Skin epidermis (tissue), 12 donors: ENCODE measurements at regions not wholly inside any gene's neighbourhood (a gene's known extent, or its start where the extent isn't known, plus 50 kb on each side); places are given as distances from the start of the nearest gene placed in this dataset.

ENCODE experiments used
- H3K27ac ChIP-seq, 21 experiments: fragments of 200-600 bp; sonication (generic) in 11 of 21; one replicate each; pipeline ENCODE4 v1.5.0; 2020; ENCODE audit warnings: mild to moderate bottlenecking in 3 of 21, inconsistent platforms in 2 of 21, moderate library complexity in 2 of 21
- H3K4me3 ChIP-seq, 7 experiments: fragments of 200-600 bp; sonication (generic) in 2 of 7; one replicate each; pipeline ENCODE4 v1.5.0; 2020; ENCODE audit warnings: inconsistent platforms in 2 of 7, mild to moderate bottlenecking in 2 of 7, moderate library complexity in 1 of 7

DNA sequence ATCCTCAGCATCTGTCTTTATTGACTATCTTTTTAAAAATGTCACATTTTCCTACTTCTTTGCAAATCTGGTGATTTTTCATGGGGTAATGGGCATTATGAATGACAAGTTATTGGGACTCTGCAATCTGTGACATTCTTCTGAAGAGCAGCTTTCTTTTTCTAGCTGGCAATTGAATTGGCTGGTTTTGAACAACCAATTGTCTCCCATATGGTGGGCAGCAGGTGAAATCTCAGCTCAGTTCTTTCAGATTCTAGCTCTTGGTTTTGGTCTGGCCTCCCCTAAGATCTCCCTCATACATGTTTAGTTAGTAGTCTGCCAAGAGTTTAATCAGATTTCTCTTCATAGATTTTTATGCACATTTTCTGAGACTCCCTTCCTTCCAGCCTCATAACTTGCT, 107.9 kb upstream of the EPB41L3 start:
- Histone ChIP-seq H3K27ac (no peak overlapping the region), H3K4me3 (no peak overlapping the region)

DNA sequence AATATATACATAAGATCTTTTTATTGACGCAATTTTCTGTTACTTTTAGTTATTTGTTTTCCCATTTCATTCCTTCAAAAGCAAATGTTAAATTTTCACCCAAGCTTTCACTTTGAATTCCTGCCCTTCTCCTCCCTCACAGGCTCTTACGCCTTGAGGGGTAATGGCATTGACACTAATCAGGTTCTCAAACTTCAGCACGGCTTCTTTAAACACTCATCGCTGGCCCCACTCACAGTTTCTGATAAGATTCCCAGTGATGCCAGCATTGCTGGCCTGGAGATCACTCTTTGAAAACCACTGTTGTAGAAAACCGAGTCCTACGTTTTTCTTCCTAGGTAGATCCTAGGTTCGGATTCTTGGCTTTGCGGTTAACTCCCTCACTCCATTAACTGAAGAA, 105.6 kb upstream of the EPB41L3 start:
- Histone ChIP-seq H3K27ac (no peak overlapping the region), H3K4me3 (no peak overlapping the region)

DNA sequence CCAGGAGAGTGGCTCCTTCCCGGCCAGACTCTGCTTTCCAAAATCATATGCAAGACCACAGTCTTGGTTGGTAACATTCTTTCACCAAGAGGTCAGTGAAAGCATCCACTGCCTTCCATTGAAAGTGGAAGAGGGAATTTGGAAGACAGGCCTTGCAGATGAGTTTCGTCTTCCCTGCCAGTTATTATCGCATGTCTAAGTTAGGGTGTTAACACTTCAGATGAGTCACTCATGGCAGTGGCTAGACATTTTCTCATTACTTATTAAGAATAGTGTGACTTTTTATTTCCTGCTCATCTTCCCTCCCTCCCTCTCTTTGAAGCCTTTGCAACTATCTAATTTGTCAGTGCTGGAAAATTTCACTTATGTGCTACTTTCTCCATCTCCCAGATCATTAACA, 102.9 kb upstream of the EPB41L3 start:
- H3K27ac ChIP-seq = no peak overlapping the region
- no peak overlapping the region for H3K4me3 ChIP-seq

- Histone ChIP-seq H3K4me3 (no peak overlapping the region), H3K27ac (no peak overlapping the region)
Observed at GRCh38 chr18:5643288-5643687, 99.5 kb upstream of the EPB41L3 start.

DNA sequence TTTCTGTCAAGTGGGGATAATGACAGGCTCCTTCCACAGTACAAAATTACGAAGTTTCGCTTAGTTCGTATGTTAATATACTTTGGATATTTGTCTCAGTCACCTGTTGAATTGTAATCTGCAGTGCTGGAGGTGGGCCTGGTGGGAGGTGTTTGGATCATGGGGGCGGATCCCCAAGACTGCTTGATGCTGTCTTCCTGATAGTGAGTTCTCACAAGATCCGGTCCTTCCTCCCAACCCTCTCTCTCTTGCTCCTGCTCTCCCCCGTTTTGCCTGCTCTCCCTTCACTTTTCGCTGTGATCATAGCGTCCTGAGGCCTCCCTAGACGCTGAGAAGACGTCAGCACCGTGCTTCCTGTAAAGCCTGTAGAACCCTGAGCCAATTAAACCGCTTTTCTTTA, 97.1 kb upstream of the EPB41L3 start:
- Histone ChIP-seq H3K27ac (no peak overlapping the region), H3K4me3 (no peak overlapping the region)

GRCh38 chr18:5639131-5639530, 95.3 kb upstream of the EPB41L3 start:
- no peak overlapping the region for H3K27ac ChIP-seq
- H3K4me3 ChIP-seq = no peak overlapping the region

- H3K4me3 ChIP-seq = no peak overlapping the region
- no peak overlapping the region for H3K27ac ChIP-seq
Observed at GRCh38 chr18:5632041-5632440, 88.2 kb upstream of the EPB41L3 start.

GRCh38 chr18:5630900-5631413, 87.2 kb upstream of the EPB41L3 start:
- no peak overlapping the region for H3K27ac ChIP-seq
- peak overlapping the region in 2 of 7 experiments; percentile 47 to 70 for H3K4me3 ChIP-seq

GRCh38 chr18:5630057-5630899, 86.5 kb upstream of the EPB41L3 start:
- peak overlapping the region in 12 of 21 experiments; percentile 9 to 83 (median 54) for H3K27ac ChIP-seq
- H3K4me3 ChIP-seq = peak overlapping the region; percentile 31 to 70 (median 47)

DNA sequence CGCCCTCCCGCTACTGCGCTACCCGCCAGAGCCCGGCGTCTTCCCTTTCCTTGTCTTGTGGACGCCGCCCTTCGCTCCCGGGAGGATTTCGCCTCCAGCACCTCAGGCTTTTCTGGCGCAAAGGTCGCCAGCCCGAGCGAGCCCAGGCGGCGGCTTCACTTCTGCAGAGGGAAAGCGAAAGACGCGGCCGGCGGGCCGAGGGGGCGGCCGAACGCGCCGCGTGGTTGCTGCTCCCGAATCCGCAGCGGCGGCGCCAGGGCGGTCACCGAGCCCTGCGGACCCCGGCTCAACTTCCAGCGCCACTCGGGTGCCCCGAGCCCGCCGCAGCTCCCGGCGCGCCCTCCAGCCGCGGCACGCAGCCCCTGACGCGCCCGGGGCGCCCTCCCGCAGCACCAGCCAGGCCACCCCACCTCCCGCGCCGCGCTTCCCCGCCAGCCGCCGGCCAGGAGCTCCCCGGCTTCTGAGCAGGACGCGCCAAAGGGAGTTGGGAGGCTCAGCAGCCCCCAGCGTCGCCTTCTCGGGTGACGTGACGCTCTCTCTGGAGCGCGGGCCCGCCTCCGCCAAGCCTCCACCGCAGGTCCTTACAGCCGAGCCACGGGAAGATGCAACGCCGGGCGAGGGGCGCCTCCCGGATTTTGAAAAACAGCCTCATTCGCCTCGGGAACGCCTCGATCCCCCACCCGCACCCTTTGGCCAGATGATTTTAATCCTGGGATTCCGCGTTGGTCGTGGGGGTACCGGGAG, 84.9 kb upstream of the EPB41L3 start:
- Histone ChIP-seq H3K27ac (peak overlapping the region in 11 of 21 experiments; percentile 1 to 83 (median 51)), H3K4me3 (peak overlapping the region; percentile 31 to 70 (median 47))

DNA sequence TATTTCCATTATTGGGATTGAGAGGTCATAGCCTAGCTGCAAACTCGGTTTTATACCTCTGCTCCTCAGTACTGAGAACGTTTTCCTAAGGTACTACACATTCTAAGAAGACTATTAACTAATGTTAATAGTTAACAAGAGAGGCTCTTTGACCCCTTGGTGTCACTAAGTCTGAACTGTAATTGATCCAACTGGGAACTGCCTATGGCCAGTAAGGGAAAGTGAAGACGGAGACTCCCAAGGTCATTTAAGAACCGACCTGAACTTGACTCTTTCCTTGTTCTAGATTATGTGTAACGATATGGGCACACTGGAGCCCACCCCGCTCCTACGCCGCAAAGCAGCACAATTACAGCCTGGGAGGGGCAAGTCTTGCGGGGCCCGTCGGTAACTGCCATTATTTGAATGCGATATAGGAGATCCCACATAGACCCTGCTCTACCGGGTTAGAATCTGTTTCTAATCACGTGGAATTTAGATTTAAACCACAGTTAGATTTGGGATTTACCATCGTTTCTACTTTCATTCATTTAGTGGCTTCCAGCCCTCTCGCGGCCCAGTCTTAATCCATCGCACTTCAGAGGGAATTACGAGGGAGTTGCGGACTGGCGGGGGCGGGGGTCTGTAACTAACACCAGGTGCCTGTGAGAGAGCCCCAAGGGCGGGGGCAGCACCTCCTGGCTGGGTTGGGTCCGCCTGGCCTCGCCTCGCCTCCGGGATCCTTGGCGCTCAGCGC, 84.1 kb upstream of the EPB41L3 start:
- peak overlapping the region in 10 of 21 experiments; percentile 1 to 83 (median 54) for H3K27ac ChIP-seq
- H3K4me3 ChIP-seq = peak overlapping the region; percentile 31 to 70 (median 47)

DNA sequence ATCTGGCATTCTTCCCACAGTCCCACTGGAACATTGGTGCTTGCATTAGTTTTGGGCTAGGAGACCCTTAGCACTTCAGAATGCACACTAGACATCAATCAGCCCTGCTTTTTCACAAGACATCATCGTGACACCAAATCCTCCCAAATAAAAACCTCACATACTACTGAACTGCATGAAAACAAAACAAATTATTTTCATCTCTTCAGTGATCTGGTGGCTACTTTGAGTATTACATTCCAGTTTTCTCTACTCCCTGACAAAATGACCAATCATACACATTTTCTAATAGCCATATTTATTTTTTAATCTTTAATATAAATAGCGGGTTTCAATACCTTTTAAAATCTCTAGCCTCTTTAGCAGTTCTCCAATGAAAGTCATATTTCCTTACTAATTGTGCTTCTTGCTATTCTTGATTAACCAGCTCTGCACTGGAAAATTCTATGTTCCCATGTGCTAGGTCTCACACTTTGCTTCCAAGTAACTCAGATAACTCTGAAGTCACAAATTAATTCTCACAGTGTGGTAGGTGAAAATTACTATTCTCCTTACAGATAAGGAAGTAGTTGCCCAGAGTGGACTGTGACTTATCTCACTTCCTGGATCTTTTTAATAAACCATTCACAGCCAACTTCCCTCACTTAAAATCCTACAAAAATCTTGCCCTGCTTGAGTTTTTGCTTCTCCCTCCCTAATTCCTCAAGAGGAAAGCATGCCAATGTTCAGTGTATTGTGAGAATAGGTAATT, 82.5 kb upstream of the EPB41L3 start:
- Histone ChIP-seq H3K4me3 (no peak overlapping the region), H3K27ac (no peak overlapping the region)

DNA sequence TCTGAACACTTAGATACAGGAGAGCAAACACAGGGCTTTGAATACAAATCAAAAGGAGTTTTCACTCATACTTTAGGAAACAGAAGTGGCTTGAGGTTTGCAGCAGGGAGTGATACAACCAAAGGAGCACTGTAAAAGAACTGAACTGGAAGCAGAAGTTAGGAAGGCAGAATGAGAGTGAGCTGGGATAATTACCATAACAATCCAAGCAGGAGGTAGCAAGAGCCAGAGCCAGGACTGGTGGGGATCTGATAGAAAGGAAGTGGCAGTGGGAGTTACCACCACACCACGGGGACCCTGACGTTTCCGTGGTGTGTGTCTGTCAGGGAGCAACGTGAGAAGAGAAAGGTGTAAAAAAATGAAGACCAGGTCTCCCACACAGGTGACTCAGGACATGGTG, 81.3 kb upstream of the EPB41L3 start:
- Histone ChIP-seq H3K4me3 (no peak overlapping the region), H3K27ac (no peak overlapping the region)

DNA sequence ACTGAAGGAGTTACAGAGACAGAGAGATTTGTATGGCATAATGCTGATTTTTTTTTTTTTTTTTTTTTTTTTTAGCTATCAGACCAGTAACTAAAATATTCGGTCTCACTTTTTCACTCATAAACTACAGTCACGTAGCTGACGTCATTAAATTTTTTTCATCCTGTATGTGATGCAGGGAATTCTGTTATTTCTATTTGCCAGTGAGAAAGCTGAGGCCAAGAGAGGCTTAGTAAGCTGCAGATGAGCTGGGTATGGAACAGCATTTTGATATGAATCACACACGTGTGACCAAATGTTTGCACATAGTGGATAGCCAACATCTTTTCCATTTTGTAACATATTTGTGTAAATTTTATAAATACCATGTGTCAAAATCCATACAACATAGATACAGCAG, 79.1 kb upstream of the EPB41L3 start:
- no peak overlapping the region for H3K27ac ChIP-seq
- H3K4me3 ChIP-seq = no peak overlapping the region

DNA sequence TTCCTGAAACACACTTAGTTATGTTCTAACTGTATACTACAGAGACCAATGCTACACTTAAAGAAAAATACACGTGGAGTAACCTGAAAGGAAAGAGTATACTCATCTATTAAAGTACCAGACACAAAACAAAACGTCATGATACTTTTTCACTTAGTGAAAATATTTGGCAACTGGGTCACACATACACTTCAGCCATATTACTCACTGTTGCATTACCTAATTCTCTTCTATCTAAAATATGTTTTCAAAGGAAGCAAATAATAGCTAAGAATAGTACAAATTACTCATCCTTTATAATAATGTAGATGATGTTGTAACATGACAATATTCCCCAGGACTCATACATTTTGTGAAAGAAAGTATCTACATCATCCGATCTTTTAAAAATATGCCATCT, 76.5 kb upstream of the EPB41L3 start:
- Histone ChIP-seq H3K27ac (no peak overlapping the region), H3K4me3 (no peak overlapping the region)

DNA sequence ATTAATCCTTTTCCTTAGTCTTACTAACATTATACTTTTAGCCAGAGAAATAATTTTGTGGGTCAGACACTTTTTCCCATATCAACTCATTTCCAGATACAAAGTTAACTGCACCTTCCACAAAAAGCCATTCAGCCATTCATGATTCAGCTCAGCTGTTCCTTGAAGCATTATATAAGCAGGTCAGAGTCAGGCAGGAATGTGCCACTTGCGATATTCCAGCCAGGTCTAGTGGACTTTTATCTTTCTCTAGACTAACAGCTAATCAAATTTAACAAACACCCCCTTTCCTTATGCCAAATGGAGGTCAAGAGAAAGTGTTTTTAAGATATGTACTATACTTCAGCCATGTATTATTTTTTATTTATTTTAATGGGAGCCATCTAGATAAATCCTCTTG, 75.6 kb upstream of the EPB41L3 start:
- Histone ChIP-seq H3K27ac (no peak overlapping the region), H3K4me3 (no peak overlapping the region)

- no peak overlapping the region for H3K27ac ChIP-seq
- no peak overlapping the region for H3K4me3 ChIP-seq
Observed at GRCh38 chr18:5618047-5618688, 74.4 kb upstream of the EPB41L3 start.

DNA sequence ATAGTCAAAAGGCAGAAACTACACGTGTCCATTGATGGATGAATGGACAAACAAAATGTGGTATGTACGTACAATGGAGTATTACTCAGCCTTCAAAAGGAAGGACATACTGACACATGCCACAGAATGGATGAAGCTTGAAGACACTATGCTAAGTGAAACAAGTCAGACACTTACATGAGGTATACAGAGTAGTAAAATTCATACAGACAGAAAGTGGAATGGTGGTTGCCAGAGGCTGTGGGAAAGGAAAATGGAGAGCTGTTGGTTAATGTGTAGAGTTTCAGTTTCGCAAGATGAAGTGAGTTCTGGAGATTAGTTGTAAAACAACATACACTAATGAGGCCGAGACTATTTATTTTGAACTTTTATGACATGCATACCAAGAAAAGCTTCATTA, 67.4 kb upstream of the EPB41L3 start:
- Histone ChIP-seq H3K4me3 (no peak overlapping the region), H3K27ac (no peak overlapping the region)

DNA sequence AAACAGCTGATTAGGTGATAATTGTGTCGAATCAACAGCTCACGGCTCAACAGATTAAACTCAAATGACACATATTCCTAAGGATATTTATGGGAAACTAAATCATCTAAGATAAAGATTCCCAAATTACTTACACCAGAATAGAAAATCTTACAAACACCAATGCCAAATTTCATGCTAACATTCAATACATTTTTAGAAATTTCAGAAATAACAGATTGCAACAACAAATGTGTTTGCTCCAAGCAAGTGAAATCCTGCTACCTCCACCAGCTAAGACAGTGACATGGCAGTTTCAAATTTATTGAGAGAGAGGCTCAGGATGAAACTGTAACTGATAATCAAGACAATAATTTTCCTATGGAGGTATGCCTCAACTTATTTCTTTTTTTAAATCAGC, 65.0 kb upstream of the EPB41L3 start:
- H3K4me3 ChIP-seq = no peak overlapping the region
- H3K27ac ChIP-seq = no peak overlapping the region
